A549 (cell line): ENCODE measurements at regions not wholly inside any gene's neighbourhood (a gene's known extent, or its start where the extent isn't known, plus 50 kb on each side); places are given as distances from the start of the nearest gene placed in this dataset.

Source experiments
- ATAC-seq, 2 experiments: fragments of 200-7000 bp in 1 of 2; fragments of >200 bp in 1 of 2; cut with Nextera tagmentation in 1 of 2; cut with Tn5 transposase in 1 of 2; 3 replicates each; pipeline versions ENCODE4 v1.8.0 to v1.9.1; 2018 to 2020; ENCODE audit warnings: mild to moderate bottlenecking in 1 of 2, moderate library complexity in 1 of 2
- CTCF ChIA-PET: fragments of 300-600 bp; sonication (Branson Sonifier 250); formaldehyde crosslinking; extraction: SDS; loops from one replicate; lab custom pipeline; 2021; ENCODE audit warnings: antibody characterized with exemption, inconsistent platforms; lab: Yijun Ruan, JAX
- POLR2A ChIA-PET: fragments of 350-600 bp; formaldehyde crosslinking; extraction: SDS; loops from one replicate; lab custom pipeline; 2021; ENCODE audit warnings: antibody characterized with exemption, inconsistent platforms; lab: Yijun Ruan, JAX
- DNase-seq, 2 experiments: peaks; one replicate each; pipeline versions ENCODE4 v3.0.0 to v3.0.0-alpha.2; 2011 to 2016; ENCODE audit warnings: low read depth in 1 of 2, low spot score in 1 of 2
- FAIRE-seq: peaks from 2 replicates; lab custom pipeline; 2011; peaks lifted over from hg19 to GRCh38; lab: Jason Lieb, UNC
- H3K27ac ChIP-seq, 2 experiments: fragments of >200 bp; sonication (Bioruptor Twin); formaldehyde crosslinking; 3 replicates each; pipeline ENCODE4 v1.5.1; 2016 to 2017
- H3K4me1 ChIP-seq: fragments of >200 bp; sonication (Bioruptor Twin); formaldehyde crosslinking; 3 replicates; pipeline ENCODE4 v1.6.1; 2016
- H3K4me2 ChIP-seq: fragments of >200 bp; sonication (Bioruptor Twin); formaldehyde crosslinking; 3 replicates; pipeline ENCODE4 v1.6.1; 2016
- H3K4me3 ChIP-seq: fragments of >200 bp; sonication (Bioruptor Twin); formaldehyde crosslinking; 3 replicates; pipeline ENCODE4 v1.5.1; 2016
- H3K9me3 ChIP-seq: fragments of >200 bp; sonication (Bioruptor Twin); formaldehyde crosslinking; 3 replicates; pipeline ENCODE4 v1.6.1; 2016
- CBX8 ChIP-seq: fragments of 200-600 bp; sonication (generic); IDR thresholded peaks from 2 replicates; pipeline ENCODE4 v1.6.1; 2016
- EHF ChIP-seq: fragments of 250-450 bp; sonication (Bioruptor Pico); IDR thresholded peaks from 2 replicates; pipeline ENCODE4 v1.5.0; 2020; ENCODE audit warnings: mild to moderate bottlenecking
- EHMT2 ChIP-seq: fragments of 200-600 bp; sonication (generic); IDR thresholded peaks from 2 replicates; pipeline ENCODE4 v1.6.1; 2016; ENCODE audit warnings: antibody characterized with exemption, low read depth, mild to moderate bottlenecking, moderate library complexity
- FOSB ChIP-seq: fragments of 250-450 bp; sonication (Bioruptor Pico); IDR thresholded peaks from 2 replicates; pipeline ENCODE4 v1.5.0; 2020; ENCODE audit warnings: mild to moderate bottlenecking, moderate library complexity
- FOXS1 ChIP-seq: fragments of 250-450 bp; sonication (Bioruptor Pico); IDR thresholded peaks from 2 replicates; pipeline ENCODE4 v1.5.0; 2020; ENCODE audit warnings: mild to moderate bottlenecking, moderate library complexity
- GATA3 ChIP-seq: IDR thresholded peaks from 2 replicates; pipeline ENCODE4 v1.6.1; 2012; ENCODE audit warnings: borderline replicate concordance
- HES2 ChIP-seq: fragments of >200 bp; sonication (Bioruptor Twin); formaldehyde crosslinking; IDR thresholded peaks from 2 replicates; pipeline ENCODE4 v1.6.1; 2016
- JUN ChIP-seq, 2 experiments: fragments of >200 bp; sonication (Bioruptor Twin); formaldehyde crosslinking; IDR thresholded peaks; 2 replicates in 1 of 2; 3 replicates in 1 of 2; pipeline ENCODE4 v1.6.1; 2016 to 2017
- KDM5A ChIP-seq: fragments of 200-600 bp; sonication (generic); IDR thresholded peaks from 2 replicates; pipeline ENCODE4 v1.6.1; 2016; ENCODE audit warnings: antibody characterized with exemption, mild to moderate bottlenecking
- NPAS2 ChIP-seq: fragments of 250-450 bp; sonication (Bioruptor Pico); IDR thresholded peaks from 2 replicates; pipeline ENCODE4 v1.8.0; 2022; ENCODE audit warnings: mild to moderate bottlenecking, moderate library complexity, borderline replicate concordance
- POLR2A ChIP-seq: IDR thresholded peaks from 2 replicates; pipeline ENCODE4 v1.6.1; 2012; ENCODE audit warnings: mild to moderate bottlenecking, low read length
- REST ChIP-seq: fragments of 200-600 bp; sonication (generic); IDR thresholded peaks from 2 replicates; pipeline ENCODE4 v1.6.1; 2016; ENCODE audit warnings: antibody characterized with exemption, mild to moderate bottlenecking, moderate library complexity
- RFX5 ChIP-seq: fragments of 450-650 bp; IDR thresholded peaks from 2 replicates; pipeline ENCODE4 v1.7.1; 2014; ENCODE audit warnings: antibody characterized with exemption, mild to moderate bottlenecking, moderate library complexity
- RNF2 ChIP-seq: fragments of 200-600 bp; sonication (generic); IDR thresholded peaks from 2 replicates; pipeline ENCODE4 v1.6.1; 2016; ENCODE audit warnings: low read depth, mild to moderate bottlenecking, antibody characterized with exemption, moderate library complexity, borderline replicate concordance
- SMC3 ChIP-seq: fragments of >200 bp; sonication (Bioruptor Twin); formaldehyde crosslinking; IDR thresholded peaks from 3 replicates; pipeline ENCODE4 v1.6.1; 2018; ENCODE audit warnings: inconsistent platforms
- TP53 ChIP-seq: fragments of 250-450 bp; sonication (Bioruptor Pico); IDR thresholded peaks from 2 replicates; pipeline ENCODE4 v1.5.0; 2021; ENCODE audit warnings: mild to moderate bottlenecking, moderate library complexity
- USF2 ChIP-seq: fragments of 450-650 bp; IDR thresholded peaks from 2 replicates; pipeline ENCODE4 v1.6.1; 2014; ENCODE audit warnings: antibody characterized with exemption
- ZFP36 ChIP-seq: fragments of 450-650 bp; IDR thresholded peaks from 2 replicates; pipeline ENCODE4 v1.6.1; 2014; ENCODE audit warnings: borderline replicate concordance; ENCODE audit not compliant: partially characterized antibody
- ZSCAN20 ChIP-seq: fragments of 250-450 bp; sonication (Bioruptor Pico); IDR thresholded peaks from 2 replicates; pipeline ENCODE4 v1.8.0; 2022; ENCODE audit warnings: mild to moderate bottlenecking, moderate library complexity
- WGBS: methylation state at CpG from one replicate; pipeline ENCODE4 v1.1.6; 2017; ENCODE audit errors: missing lambda C conversion rate; 5-methylcytosine and 5-hydroxymethylcytosine counted together
- TF ChIP-seq, protein P1 (sequence below): fragments of 250-450 bp; sonication (Bioruptor Pico); IDR thresholded peaks from 2 replicates; pipeline ENCODE4 v1.5.0; 2020; ENCODE audit warnings: low read depth, mild to moderate bottlenecking, moderate library complexity
- TF ChIP-seq, protein P2 (sequence below): IDR thresholded peaks from 2 replicates; pipeline ENCODE4 v1.6.1; 2012
- TF ChIP-seq, protein P3 (sequence below): IDR thresholded peaks from 2 replicates; pipeline ENCODE4 v1.6.1; 2012
- TF ChIP-seq, protein P4 (sequence below): fragments of 150-350 bp; IDR thresholded peaks from 2 replicates; pipeline ENCODE4 v1.6.1; 2014; ENCODE audit warnings: low read depth, mild to moderate bottlenecking, low read length

- TF ChIP-seq, protein P1, sequence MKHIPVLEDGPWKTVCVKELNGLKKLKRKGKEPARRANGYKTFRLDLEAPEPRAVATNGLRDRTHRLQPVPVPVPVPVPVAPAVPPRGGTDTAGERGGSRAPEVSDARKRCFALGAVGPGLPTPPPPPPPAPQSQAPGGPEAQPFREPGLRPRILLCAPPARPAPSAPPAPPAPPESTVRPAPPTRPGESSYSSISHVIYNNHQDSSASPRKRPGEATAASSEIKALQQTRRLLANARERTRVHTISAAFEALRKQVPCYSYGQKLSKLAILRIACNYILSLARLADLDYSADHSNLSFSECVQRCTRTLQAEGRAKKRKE (CRISPR knock-in tag): no peak
- TF ChIP-seq TP53: no peak
- TF ChIP-seq, all 56 proteins: peak for 0
Observed at GRCh38 chr3:117822416-117822815, 1112.8 kb downstream of the TUSC7 start (continued).

DNA sequence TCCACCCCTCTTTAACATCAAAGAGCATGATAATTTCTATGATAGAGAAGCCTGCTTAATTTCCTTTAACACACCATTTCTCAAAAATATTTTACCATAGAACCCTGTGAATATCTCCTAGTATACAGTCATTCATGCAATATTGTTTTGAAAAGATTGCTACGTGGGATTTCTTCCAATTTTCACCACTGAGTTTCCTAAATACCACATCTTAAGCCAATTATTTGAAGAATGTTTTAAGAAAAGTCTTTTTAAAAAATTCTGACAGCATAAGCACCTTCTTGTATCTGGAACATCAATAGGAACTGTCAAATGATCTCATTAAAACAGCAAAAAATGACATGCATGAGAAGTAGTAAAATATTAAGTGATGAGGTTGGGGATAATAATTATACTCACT, 1126.7 kb downstream of the TUSC7 start:
- CTCF ChIA-PET: no interaction called here
- Histone ChIP-seq H3K9me3 (no peaks in the 10 kb centered on the region), H3K4me3 (no peak overlapping the region), H3K4me2 (no peak overlapping the region), H3K4me1 (peaks cover 7% of the 10 kb centered on the region; the same call in 1 of the 3 replicates), H3K27ac (no peak overlapping the region)
- POLR2A ChIA-PET: interaction anchor here (0.6 kb wide), 1 partner anchor 588 kb away, joined by 3 read pairs; no protein-coding TSS in a partner anchor
- no peak for ATAC-seq
- no peak for FAIRE-seq
- TF ChIP-seq SMC3 (no peak), FOXS1 (CRISPR knock-in tag) (no peak), NPAS2 (CRISPR knock-in tag) (no peak), ZFP36 (no peak), FOSB (CRISPR knock-in tag) (no peak), ZSCAN20 (CRISPR knock-in tag) (no peak), HES2 (no peak), EHMT2 (no peak), KDM5A (no peak)
- TF ChIP-seq, protein P2, sequence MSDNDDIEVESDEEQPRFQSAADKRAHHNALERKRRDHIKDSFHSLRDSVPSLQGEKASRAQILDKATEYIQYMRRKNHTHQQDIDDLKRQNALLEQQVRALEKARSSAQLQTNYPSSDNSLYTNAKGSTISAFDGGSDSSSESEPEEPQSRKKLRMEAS: no peak
- TF ChIP-seq, protein P3, sequence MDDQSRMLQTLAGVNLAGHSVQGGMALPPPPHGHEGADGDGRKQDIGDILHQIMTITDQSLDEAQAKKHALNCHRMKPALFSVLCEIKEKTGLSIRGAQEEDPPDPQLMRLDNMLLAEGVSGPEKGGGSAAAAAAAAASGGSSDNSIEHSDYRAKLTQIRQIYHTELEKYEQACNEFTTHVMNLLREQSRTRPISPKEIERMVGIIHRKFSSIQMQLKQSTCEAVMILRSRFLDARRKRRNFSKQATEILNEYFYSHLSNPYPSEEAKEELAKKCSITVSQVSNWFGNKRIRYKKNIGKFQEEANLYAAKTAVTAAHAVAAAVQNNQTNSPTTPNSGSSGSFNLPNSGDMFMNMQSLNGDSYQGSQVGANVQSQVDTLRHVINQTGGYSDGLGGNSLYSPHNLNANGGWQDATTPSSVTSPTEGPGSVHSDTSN: no peak
- DNase-seq: no peak
- WGBS: 48% methylated on average over 1 of the region's 1 CpG

- FAIRE-seq (no peak), DNase-seq (no peak), ATAC-seq (no peak)
- H3K4me2 ChIP-seq: no peak overlapping the region
- H3K9me3 ChIP-seq: no peaks in the 10 kb centered on the region
- 20% methylated on average over 1 of the region's 1 CpG for WGBS
- CTCF ChIA-PET: interaction anchor here (0.9 kb wide), 1 partner anchor 9 kb away, joined by 3 read pairs; no protein-coding TSS in a partner anchor
- no peak overlapping the region for H3K4me3 ChIP-seq
- no peak overlapping the region for H3K27ac ChIP-seq
- TF ChIP-seq POLR2A (no peak), USF2 (no peak)
- POLR2A ChIA-PET: no interaction called here
- H3K4me1 ChIP-seq: peaks cover 7% of the 10 kb centered on the region; the same call in 1 of the 3 replicates
Observed at GRCh38 chr3:117837391-117837790, 1127.8 kb downstream of the TUSC7 start.

DNA sequence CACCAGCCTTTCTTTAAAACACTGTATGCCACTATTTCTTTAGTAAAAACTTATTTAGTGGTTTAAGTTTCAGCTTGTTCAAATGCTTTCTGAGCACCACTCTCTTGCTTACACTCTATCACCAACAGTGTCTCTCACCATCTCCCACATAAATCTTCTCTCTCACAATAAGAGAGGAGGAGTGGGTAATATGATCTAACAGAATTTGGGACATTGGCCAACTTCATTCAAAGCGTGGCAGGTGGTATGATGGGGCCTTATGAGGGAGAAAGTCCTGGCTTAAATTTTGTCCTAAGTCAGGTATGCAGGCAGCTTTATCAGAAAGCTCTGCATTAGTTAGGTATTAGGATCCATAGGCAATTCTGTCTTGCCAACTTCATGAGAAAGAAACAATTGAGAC, 1132.5 kb downstream of the TUSC7 start:
- Histone ChIP-seq H3K27ac (no peak overlapping the region), H3K4me2 (no peak overlapping the region), H3K4me3 (no peak overlapping the region), H3K4me1 (0 out of 3 replicates have a peak, but pooled peaks cover 5% of the 10 kb centered on the region), H3K9me3 (no peaks in the 10 kb centered on the region)
- 56% methylated on average over 1 of the region's 1 CpG for WGBS
- DNase-seq (no peak), FAIRE-seq (no peak), ATAC-seq (no peak)
- CTCF ChIA-PET: no interaction called here
- POLR2A ChIA-PET: no interaction called here
- TF ChIP-seq REST (no peak), CBX8 (no peak), EHF (no peak), RNF2 (no peak), JUN (IDR thresholded peaks at IDR 0.05) (no peak), GATA3 (no peak), TP53 (no peak), RFX5 (no peak)
- TF ChIP-seq, protein P3: no peak
- TF ChIP-seq, protein P4, sequence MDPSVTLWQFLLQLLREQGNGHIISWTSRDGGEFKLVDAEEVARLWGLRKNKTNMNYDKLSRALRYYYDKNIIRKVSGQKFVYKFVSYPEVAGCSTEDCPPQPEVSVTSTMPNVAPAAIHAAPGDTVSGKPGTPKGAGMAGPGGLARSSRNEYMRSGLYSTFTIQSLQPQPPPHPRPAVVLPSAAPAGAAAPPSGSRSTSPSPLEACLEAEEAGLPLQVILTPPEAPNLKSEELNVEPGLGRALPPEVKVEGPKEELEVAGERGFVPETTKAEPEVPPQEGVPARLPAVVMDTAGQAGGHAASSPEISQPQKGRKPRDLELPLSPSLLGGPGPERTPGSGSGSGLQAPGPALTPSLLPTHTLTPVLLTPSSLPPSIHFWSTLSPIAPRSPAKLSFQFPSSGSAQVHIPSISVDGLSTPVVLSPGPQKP: no peak
